ENCODE measurements at regions not wholly inside any gene's neighbourhood (a gene's known extent, or its start where the extent isn't known, plus 50 kb on each side); places are given as distances from the start of the nearest gene placed in this dataset.

DNA sequence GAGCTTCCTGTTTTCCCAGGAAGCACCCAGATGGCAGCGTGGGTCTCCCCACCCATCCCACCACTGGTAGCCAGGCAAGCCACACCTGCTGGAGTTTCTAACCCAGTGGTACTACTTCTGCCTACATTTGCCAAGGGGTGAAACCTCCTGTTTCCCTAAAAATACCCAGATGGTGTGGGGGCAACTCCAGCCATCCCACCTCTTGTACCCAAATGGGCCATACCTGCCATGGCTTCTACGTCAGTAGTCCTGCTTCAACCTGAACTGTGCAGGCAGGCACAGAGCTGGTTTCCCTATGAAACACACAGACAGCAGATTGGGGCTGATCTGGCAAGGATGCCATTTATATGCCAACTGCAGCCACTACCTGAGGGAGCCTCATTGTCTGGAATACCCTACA, 809.4 kb upstream of the MIR17HG start:
- no peaks in the 10 kb centered on the region for H3K36me3 ChIP-seq
- no peak overlapping the region for H3K4me3 ChIP-seq
- DNase-seq (no peak), ATAC-seq (no peak)
- TF ChIP-seq, protein P1, sequence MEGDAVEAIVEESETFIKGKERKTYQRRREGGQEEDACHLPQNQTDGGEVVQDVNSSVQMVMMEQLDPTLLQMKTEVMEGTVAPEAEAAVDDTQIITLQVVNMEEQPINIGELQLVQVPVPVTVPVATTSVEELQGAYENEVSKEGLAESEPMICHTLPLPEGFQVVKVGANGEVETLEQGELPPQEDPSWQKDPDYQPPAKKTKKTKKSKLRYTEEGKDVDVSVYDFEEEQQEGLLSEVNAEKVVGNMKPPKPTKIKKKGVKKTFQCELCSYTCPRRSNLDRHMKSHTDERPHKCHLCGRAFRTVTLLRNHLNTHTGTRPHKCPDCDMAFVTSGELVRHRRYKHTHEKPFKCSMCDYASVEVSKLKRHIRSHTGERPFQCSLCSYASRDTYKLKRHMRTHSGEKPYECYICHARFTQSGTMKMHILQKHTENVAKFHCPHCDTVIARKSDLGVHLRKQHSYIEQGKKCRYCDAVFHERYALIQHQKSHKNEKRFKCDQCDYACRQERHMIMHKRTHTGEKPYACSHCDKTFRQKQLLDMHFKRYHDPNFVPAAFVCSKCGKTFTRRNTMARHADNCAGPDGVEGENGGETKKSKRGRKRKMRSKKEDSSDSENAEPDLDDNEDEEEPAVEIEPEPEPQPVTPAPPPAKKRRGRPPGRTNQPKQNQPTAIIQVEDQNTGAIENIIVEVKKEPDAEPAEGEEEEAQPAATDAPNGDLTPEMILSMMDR (IDR thresholded peaks at IDR 0.05) = no peak
- intact Hi-C loops (cut with DNase I) = no loop called here
- no peak overlapping the region for H3K27ac ChIP-seq
- H3K9me3 ChIP-seq = peaks cover 0 to 29% (median 8%) of the 10 kb centered on the region in 11 donors
- no peaks in the 10 kb centered on the region for H3K27me3 ChIP-seq
- no peaks in the 10 kb centered on the region for H3K4me1 ChIP-seq
- 83 to 98% methylated on average over 2 of the region's 2 CpGs for WGBS, 2 donors

DNA sequence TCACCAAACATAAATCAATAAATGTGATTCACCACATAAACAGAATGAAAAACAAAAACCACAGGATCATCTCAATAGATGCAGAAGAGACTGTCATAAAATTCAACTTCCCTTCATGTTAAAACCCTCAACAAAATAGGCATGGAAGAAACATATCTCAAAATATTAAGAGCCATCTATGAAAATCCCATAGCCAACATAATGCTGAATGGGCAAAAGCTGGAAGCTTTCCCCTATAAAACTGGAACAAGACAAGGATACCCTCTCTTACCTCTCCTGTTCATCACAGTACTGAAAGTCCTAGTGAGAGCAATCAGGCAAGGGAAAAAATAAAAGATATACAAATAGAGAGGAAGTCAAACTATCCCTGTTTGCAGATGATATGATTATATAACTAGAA, 806.1 kb upstream of the MIR17HG start:
- H3K4me3 ChIP-seq = no peak overlapping the region
- DNase-seq (no peak), ATAC-seq (no peak)
- H3K27me3 ChIP-seq = no peaks in the 10 kb centered on the region
- H3K36me3 ChIP-seq = no peaks in the 10 kb centered on the region
- intact Hi-C loops (cut with DNase I) = no loop called here
- no peak overlapping the region for H3K27ac ChIP-seq
- peaks cover 0 to 4% (median 0%) of the 10 kb centered on the region in 9 donors for H3K4me1 ChIP-seq
- peaks cover 0 to 30% (median 8%) of the 10 kb centered on the region in 11 donors for H3K9me3 ChIP-seq
- TF ChIP-seq, protein P1 (IDR thresholded peaks at IDR 0.05) = no peak

DNA sequence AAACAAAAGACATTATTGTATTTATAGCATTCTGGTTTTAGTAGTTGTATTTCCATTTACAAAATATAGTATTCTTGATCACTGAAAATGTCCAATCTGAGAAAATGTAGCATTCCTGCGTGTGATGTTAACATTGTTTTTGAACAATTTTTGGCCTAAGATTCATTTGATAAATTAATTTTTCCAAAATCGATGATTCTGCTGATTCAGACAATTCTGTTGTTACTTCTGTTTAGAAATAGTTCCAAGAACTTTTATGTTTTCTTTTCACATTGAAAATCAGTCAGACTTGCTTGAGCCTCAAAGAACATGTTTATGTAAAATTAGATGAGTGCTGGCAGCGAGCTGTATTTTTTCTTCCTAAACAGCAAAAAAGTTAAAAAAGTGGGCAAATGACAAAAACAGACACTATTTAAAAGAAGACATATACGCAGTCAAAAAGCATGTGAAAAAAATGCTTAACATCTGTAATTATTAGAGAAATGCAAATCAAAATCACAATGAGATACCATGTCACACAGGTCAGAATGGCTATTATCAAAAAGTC, 804.5 kb upstream of the MIR17HG start:
- no peak for DNase-seq
- Histone ChIP-seq H3K4me3 (no peak overlapping the region), H3K27ac (no peak overlapping the region), H3K4me1 (peaks cover 0 to 4% (median 0%) of the 10 kb centered on the region in 9 donors), H3K9me3 (peaks cover 0 to 41% (median 11%) of the 10 kb centered on the region in 11 donors), H3K27me3 (no peaks in the 10 kb centered on the region), H3K36me3 (no peaks in the 10 kb centered on the region)
- intact Hi-C loops (cut with DNase I) = no loop called here
- TF ChIP-seq, protein P1 (IDR thresholded peaks at IDR 0.05) = no peak
- ATAC-seq = no peak
- 80 to 83% methylated on average over 4 of the region's 4 CpGs for WGBS, 2 donors

DNA sequence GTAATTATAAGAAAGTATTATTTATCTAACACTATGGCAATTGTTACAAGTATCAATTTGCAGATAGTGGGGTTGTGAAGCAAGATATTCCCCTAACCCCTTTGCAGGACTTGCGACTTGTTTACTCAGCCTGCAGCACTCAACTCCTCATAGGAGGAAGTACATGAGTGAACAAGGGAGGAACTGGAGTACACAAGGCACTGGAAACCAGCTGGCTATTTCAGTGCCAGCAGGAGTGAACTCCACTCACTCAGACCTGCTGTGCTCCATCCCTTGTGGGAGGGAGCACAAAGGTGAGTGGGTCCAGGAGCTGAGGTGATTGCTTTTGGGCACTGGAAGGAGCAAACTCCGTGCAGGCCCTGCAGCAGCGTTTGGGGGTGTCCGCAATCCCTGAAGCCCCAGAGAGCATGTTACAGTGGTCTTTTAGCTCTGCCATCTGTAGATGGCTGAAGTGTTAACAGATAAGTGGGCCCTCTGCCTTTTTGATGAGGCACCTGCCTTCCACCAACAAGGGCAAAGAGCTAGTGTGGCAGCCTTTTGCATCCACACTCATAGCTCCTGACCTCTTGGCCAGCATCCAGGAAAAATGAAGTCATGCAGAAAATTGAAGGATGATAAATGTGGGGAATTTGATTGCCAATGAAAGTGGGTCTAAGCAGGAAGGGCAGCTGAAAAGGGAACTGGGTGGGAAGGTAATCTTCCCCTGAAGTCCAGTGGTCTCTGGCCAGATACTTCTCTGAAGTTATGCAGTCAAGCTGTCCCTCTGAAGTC, 802.2 kb upstream of the MIR17HG start:
- Histone ChIP-seq H3K27ac (no peak overlapping the region), H3K27me3 (no peaks in the 10 kb centered on the region), H3K9me3 (peaks cover 0 to 29% (median 0%) of the 10 kb centered on the region in 11 donors), H3K4me1 (peaks cover 0 to 4% (median 0%) of the 10 kb centered on the region in 9 donors), H3K36me3 (no peaks in the 10 kb centered on the region), H3K4me3 (no peak overlapping the region)
- ATAC-seq = peak in 2 of 8 donors; percentile 27 to 48
- DNase-seq = peak in 1 of 2 donors; percentile 24
- WGBS, 2 donors = 92 to 93% methylated on average over 4 of the region's 4 CpGs
- TF ChIP-seq, protein P1 (IDR thresholded peaks at IDR 0.05) = no peak
- intact Hi-C loops (cut with DNase I) = no loop called here

Data from heart right ventricle (tissue), 16 donors.